Lower leg skin (tissue), 3 donors: ENCODE measurements at regions not wholly inside any gene's neighbourhood (a gene's known extent, or its start where the extent isn't known, plus 50 kb on each side); places are given as distances from the start of the nearest gene placed in this dataset.

Experiments used
- POLR2A ChIP-seq, 2 donors: fragments of 450-650 bp; IDR thresholded peaks; one replicate each; pipeline ENCODE4 v1.6.1; 2016 to 2017; ENCODE audit warnings: antibody characterized with exemption in 2 of 2, mild to moderate bottlenecking in 1 of 2, moderate library complexity in 1 of 2
- TF ChIP-seq, protein P1 (sequence below), 3 donors: fragments of 450-650 bp; IDR thresholded peaks; one replicate each; pipeline ENCODE4 v1.5.1; 2016; ENCODE audit warnings: antibody characterized with exemption in 3 of 3, mild to moderate bottlenecking in 3 of 3, moderate library complexity in 2 of 3

DNA sequence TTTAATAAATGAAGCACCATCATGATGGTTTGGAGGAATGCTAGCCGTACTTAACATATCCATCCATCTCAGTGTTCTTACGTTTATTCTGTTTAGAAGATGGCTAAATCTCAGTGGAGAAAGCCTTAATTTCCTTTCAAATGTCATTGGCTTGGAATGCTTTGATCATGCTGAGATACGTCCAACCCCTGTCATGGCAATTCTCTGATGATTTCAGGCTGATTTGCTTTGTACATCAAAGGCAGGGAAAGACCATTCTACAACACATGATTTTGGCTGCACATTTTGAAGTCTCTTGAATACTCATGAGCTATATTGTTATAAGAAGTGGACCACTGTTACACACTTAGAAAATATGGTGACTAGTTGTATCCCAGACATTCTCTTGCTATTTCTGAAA lies 1048.4 kb downstream of the MAT2B start:
- TF ChIP-seq, protein P1, sequence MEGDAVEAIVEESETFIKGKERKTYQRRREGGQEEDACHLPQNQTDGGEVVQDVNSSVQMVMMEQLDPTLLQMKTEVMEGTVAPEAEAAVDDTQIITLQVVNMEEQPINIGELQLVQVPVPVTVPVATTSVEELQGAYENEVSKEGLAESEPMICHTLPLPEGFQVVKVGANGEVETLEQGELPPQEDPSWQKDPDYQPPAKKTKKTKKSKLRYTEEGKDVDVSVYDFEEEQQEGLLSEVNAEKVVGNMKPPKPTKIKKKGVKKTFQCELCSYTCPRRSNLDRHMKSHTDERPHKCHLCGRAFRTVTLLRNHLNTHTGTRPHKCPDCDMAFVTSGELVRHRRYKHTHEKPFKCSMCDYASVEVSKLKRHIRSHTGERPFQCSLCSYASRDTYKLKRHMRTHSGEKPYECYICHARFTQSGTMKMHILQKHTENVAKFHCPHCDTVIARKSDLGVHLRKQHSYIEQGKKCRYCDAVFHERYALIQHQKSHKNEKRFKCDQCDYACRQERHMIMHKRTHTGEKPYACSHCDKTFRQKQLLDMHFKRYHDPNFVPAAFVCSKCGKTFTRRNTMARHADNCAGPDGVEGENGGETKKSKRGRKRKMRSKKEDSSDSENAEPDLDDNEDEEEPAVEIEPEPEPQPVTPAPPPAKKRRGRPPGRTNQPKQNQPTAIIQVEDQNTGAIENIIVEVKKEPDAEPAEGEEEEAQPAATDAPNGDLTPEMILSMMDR (IDR thresholded peaks at IDR 0.05) = no peak
- TF ChIP-seq POLR2A (IDR thresholded peaks at IDR 0.05) = no peak
